ENCODE measurements at regions not wholly inside any gene's neighbourhood (a gene's known extent, or its start where the extent isn't known, plus 50 kb on each side); places are given as distances from the start of the nearest gene placed in this dataset.

DNA sequence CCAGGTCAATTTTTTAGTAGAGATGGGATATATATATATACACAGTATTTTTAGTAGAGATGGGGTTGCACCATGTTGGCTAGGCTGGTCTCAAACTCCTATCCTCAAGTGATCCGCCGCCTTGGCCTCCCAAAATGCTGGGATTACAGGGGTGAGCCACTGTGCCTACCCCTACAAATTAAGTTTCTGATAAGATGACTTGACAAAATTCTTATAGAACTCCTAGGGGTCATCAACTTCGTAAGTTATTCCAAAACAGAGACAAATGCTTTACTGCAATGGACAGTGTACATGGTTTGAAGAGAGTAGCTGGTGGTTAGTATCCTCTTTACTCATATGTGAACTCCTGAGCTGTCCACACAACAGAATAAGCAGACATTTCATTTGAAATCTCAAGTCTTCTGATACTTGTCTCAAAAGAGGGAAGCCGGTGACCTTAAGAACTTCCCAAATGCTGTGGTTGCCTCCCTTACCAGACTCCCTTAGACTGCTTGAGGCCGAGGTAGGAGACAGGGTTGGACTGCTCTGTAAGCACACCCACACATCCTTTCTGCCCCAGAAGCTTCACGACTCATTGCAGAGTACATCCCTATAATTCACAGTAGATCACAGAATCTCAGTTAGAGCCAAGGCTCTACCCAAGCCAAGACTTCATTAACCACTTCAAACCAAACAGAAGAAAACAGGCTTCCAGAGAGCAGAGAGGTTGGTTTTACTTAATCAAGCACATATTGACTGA is 244.1 kb upstream of the IRF2BP2 start:
- Histone ChIP-seq H3K4me3 (no peak overlapping the region), H3K4me2 (ENCODE audit: insufficient read depth, low read length) (no peak overlapping the region), H3K27me3 (ENCODE audit: control insufficient read depth in 2 of 2, insufficient read depth in 2 of 2, low read length in 2 of 2) (no peaks in the 10 kb centered on the region), H3K9me3 (replicated peaks; ENCODE audit: control insufficient read depth, insufficient read depth, low read depth, low read length) (no peaks in the 10 kb centered on the region), H2AFZ (ENCODE audit: low read depth, low read length) (peak overlapping the region; percentile 25; the same call in 1 of the 2 replicates), H3K4me1 (replicated peaks in 1 of 2; ENCODE audit: control insufficient read depth in 2 of 2, insufficient read depth in 2 of 2, low read length in 2 of 2) (peaks cover 12 to 31% of the 10 kb centered on the region in 2 experiments; a peak in 4 of 5 replicates), H3K9ac (ENCODE audit: insufficient read depth in 1 of 2, low read depth in 2 of 2, low read length in 2 of 2) (no peak overlapping the region), H4K20me1 (replicated peaks; ENCODE audit: control insufficient read depth, insufficient read depth, low read length) (no peaks in the 10 kb centered on the region), H3K36me3 (ENCODE audit: control insufficient read depth, insufficient read depth, low read length) (no peaks in the 10 kb centered on the region), H3K79me2 (ENCODE audit: control insufficient read depth, insufficient read depth, low read length) (no peaks in the 10 kb centered on the region), H3K27ac (ENCODE audit: extremely low read depth, low read depth, low read length) (no peak overlapping the region), H3K9me1 (ENCODE audit: control insufficient read depth, insufficient read depth, low read length) (no peaks in the 10 kb centered on the region)
- BruUV-seq (replicated peaks): no TSS peak
- POLR2A ChIA-PET: interaction anchor here (0.8 kb wide), 1 partner anchor 10 kb away, joined by 4 read pairs; no protein-coding TSS in a partner anchor
- intact Hi-C loops (cut with micrococcal nuclease): no loop called here
- ATAC-seq: peak; percentile 20; the same call in 1 of the 3 replicates
- CTCF ChIA-PET (ENCODE audit: low intra/inter-chr PET ratio): no interaction called here
- 71% methylated on average over 6 of the region's 6 CpGs for WGBS (ENCODE audit: insufficient coverage, low coverage, missing lambda C conversion rate)
- in situ Hi-C loops (cut with MboI): no loop called here
- DNase-seq (ENCODE audit: extremely low read depth in 1 of 4, low spot score in 3 of 4): no peak
- peak; percentile 29 for FAIRE-seq
- TF ChIP-seq NFE2L1 (tag; IDR thresholded peaks at IDR 0.05; ENCODE audit: borderline replicate concordance, low read depth): 0 out of 2 replicates have a peak, but pooled peaks have one; percentile 22
- no peak for TF ChIP-seq ASH1L (IDR thresholded peaks at IDR 0.05; ENCODE audit: borderline replicate concordance, low read depth, partially characterized antibody)
- TF ChIP-seq MAFF (IDR thresholded peaks at IDR 0.05; ENCODE audit: low read length): peak; percentile 25; the same call in 1 of the 2 replicates
- no peak for TF ChIP-seq CEBPZ (IDR thresholded peaks at IDR 0.05; ENCODE audit: borderline replicate concordance, low read depth, low read length)
- TF ChIP-seq C11orf30 (IDR thresholded peaks at IDR 0.05; ENCODE audit: low read depth): peak; percentile 46; the same call in 1 of the 2 replicates
- no peak for TF ChIP-seq CBFA2T2 (conservative IDR thresholded peaks at IDR 0.05)
- TF ChIP-seq XRCC4 (IDR thresholded peaks at IDR 0.05; ENCODE audit: extremely low read depth, insufficient read depth, insufficient read length): no peak
- TF ChIP-seq IRF2 (CRISPR knock-in tag; IDR thresholded peaks at IDR 0.05): no peak
- no peak for TF ChIP-seq CCAR2 (IDR thresholded peaks at IDR 0.05; ENCODE audit: low read depth, low read length)
- peak; percentile 41; the same call in 1 of the 2 replicates for TF ChIP-seq MAFK (IDR thresholded peaks at IDR 0.05; ENCODE audit: low read length)
- TF ChIP-seq, protein P1, sequence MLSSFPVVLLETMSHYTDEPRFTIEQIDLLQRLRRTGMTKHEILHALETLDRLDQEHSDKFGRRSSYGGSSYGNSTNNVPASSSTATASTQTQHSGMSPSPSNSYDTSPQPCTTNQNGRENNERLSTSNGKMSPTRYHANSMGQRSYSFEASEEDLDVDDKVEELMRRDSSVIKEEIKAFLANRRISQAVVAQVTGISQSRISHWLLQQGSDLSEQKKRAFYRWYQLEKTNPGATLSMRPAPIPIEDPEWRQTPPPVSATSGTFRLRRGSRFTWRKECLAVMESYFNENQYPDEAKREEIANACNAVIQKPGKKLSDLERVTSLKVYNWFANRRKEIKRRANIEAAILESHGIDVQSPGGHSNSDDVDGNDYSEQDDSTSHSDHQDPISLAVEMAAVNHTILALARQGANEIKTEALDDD (IDR thresholded peaks at IDR 0.05): no peak
- no peak for TF ChIP-seq SP1 (CRISPR knock-in tag; IDR thresholded peaks at IDR 0.05)
- no peak for TF ChIP-seq CBX2 (IDR thresholded peaks at IDR 0.05; ENCODE audit: insufficient read depth, low read length, poor library complexity, severe bottlenecking)
- TF ChIP-seq ZNF316 (IDR thresholded peaks at IDR 0.05): peak; percentile 54
- TF ChIP-seq ZNF717 (CRISPR knock-in tag; IDR thresholded peaks at IDR 0.05): no peak
- TF ChIP-seq ZNF184 (CRISPR knock-in tag; IDR thresholded peaks at IDR 0.05): no peak
- TF ChIP-seq ZNF586 (CRISPR knock-in tag; conservative IDR thresholded peaks at IDR 0.05): no peak
- TF ChIP-seq RHOXF2B (CRISPR knock-in tag; conservative IDR thresholded peaks at IDR 0.05): no peak
- no peak for TF ChIP-seq HES1 (IDR thresholded peaks at IDR 0.05; ENCODE audit: low read depth)
- TF ChIP-seq MAFG (tag; conservative IDR thresholded peaks at IDR 0.05): peak; percentile 68; the same call in 1 of the 2 replicates

Measured in K562 (cell line).